Astrocyte of the cerebellum (primary cell): ENCODE measurements at regions not wholly inside any gene's neighbourhood (a gene's known extent, or its start where the extent isn't known, plus 50 kb on each side); places are given as distances from the start of the nearest gene placed in this dataset.
"Not testable (repeated sequence)": the region's sequence is repeated elsewhere in the genome, so short reads cannot be mapped to it uniquely, and the experiment has no call there.

ENCODE experiments used
- DNase-seq: peaks from one replicate; pipeline ENCODE4 v3.0.0-alpha.2; 2011; ENCODE audit warnings: low read depth
- H3K4me3 ChIP-seq: 2 replicates; pipeline ENCODE4 v1.5.1; 2011; ENCODE audit warnings: mild to moderate bottlenecking, low read depth, low read length, moderate library complexity
- in situ Hi-C: cut with HindIII; loops from 2 replicates; pipeline ENCODE4 v1.10.0; 2017; ENCODE audit warnings: low sequenced_read_pairs
- TF ChIP-seq, protein P1 (sequence below): IDR thresholded peaks from 2 replicates; pipeline ENCODE4 v1.5.1; 2012; ENCODE audit warnings: low read length, low read depth, moderate library complexity, mild to moderate bottlenecking; ENCODE audit errors: missing control alignments

DNA sequence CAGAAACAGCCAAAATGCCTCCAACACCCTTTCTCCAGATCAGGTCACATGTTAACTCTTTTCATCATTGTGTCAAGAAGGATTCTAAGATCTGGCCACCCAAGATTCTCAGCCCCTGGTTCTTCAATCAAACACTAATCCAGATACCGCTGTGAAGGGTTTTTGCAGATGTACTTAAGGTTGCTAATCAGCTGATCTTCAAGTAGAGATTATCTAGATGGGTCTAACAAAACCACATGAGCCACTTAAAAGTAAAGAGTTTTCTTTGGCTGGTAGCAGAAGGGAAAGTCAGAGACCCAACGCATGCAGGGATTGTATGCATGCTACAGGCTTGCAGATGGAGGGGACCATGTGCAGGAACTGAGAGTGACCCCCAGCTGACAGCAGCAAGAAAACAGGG, 267.9 kb downstream of the CDK5RAP2 start:
- TF ChIP-seq, protein P1, sequence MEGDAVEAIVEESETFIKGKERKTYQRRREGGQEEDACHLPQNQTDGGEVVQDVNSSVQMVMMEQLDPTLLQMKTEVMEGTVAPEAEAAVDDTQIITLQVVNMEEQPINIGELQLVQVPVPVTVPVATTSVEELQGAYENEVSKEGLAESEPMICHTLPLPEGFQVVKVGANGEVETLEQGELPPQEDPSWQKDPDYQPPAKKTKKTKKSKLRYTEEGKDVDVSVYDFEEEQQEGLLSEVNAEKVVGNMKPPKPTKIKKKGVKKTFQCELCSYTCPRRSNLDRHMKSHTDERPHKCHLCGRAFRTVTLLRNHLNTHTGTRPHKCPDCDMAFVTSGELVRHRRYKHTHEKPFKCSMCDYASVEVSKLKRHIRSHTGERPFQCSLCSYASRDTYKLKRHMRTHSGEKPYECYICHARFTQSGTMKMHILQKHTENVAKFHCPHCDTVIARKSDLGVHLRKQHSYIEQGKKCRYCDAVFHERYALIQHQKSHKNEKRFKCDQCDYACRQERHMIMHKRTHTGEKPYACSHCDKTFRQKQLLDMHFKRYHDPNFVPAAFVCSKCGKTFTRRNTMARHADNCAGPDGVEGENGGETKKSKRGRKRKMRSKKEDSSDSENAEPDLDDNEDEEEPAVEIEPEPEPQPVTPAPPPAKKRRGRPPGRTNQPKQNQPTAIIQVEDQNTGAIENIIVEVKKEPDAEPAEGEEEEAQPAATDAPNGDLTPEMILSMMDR = no peak
- DNase-seq = no peak
- no peak overlapping the region for H3K4me3 ChIP-seq
- in situ Hi-C loops = no loop called here

DNA sequence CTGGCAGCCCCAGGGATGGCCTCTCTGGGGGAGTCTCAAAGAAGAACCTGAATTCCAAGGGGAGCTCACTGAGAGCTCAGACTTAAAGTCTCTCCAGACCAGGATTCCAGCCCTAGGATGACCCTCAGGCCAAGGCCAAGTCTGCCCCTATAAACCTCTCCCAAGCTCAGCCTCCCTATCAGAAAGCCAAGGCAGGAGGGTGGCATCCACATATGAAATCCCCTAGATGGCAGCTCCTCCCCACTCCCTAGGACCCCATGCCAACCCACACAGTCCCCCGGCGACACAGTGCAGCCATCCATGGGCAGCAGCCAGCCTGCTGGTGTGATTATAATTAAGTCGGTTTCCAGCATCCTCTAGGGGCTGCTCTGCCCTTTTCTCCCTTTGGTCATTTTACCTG, 269.9 kb downstream of the CDK5RAP2 start:
- in situ Hi-C loops = no loop called here
- H3K4me3 ChIP-seq = no peak overlapping the region
- TF ChIP-seq, protein P1 = no peak
- DNase-seq = no peak

DNA sequence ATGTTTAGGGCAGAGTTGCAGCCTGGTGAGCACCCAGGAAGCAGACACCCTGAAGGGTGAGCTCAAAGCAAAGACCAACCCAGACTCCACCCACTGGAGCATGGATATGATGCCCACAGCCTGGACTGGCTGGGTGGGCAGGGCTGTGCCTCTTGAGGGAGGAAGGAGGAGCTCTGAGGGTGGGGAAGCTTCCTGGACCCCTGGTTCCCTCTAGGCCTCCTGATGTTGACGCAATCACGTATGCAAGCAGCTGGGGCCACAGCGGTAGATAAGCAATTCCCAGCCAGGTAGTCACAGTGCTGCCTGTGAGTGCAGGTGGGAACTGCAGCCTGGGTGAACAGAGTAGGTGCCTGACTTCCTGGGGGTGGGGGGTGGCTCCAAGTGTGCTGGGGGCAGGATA, 271.5 kb downstream of the CDK5RAP2 start:
- H3K4me3 ChIP-seq = no peak overlapping the region
- DNase-seq = no peak
- in situ Hi-C loops = no loop called here
- TF ChIP-seq, protein P1 = no peak

DNA sequence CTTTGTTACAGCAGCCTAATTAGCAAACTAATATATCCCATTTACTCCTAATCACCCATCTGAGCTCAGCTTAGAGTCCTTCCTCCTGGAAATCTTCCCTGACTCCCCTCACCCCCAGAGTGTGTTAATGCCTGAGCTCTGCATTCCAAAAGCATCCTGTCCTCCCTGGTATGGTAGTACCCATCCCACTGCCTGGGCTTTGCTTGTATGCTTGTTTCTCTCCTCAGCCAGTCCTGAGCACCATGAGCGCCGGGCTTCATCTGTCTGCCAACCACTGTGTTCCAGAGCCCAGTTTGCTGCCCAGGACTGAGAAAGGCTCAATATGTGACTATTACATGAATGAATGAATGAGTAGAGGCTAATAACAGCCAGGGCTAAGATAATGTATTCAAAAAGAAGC, 272.4 kb downstream of the CDK5RAP2 start:
- TF ChIP-seq, protein P1 = no peak
- no peak for DNase-seq
- no peak overlapping the region for H3K4me3 ChIP-seq
- in situ Hi-C loops = no loop called here

DNA sequence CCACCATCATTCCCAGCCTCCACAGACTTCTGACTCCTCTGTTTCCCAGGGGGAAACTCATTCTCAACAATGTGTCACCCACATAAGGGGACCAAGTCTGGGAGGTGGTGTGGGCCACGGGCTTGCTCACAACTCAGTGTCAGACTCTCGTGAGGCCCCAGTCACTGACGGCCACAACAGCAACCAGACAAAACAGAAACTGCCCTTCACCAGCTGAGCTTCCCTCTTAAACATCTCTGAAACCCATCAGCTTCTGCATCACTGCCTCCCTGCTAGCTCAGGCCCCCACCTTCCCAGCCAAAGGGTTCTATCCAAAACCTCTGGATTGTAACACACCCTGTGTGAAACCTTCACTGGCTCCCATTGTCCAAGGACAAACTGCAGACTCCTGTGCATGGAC, 273.4 kb downstream of the CDK5RAP2 start:
- H3K4me3 ChIP-seq = no peak overlapping the region
- TF ChIP-seq, protein P1 = no peak
- in situ Hi-C loops = no loop called here
- DNase-seq = no peak

DNA sequence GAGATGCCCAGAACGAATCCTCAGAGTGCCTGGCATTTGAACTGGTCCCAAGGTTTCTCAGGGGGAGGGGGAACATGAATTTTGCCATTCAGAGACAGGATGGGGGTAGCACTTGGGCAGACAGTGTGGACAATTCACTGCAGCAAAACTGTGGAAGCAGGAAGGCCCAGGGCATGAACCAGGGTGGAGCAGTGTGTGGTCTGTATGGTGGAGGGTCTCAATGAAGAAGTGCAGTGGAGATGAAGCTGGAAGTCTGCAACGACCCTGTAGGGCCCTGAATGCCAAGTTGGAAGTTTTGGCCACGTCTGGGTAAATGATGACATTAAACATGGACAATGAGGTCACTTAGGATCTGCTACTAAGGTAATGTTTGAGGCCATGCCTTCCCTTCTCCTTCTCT, 273.9 kb downstream of the CDK5RAP2 start:
- in situ Hi-C loops = no loop called here
- no peak overlapping the region for H3K4me3 ChIP-seq
- TF ChIP-seq, protein P1 = no peak
- no peak for DNase-seq

DNA sequence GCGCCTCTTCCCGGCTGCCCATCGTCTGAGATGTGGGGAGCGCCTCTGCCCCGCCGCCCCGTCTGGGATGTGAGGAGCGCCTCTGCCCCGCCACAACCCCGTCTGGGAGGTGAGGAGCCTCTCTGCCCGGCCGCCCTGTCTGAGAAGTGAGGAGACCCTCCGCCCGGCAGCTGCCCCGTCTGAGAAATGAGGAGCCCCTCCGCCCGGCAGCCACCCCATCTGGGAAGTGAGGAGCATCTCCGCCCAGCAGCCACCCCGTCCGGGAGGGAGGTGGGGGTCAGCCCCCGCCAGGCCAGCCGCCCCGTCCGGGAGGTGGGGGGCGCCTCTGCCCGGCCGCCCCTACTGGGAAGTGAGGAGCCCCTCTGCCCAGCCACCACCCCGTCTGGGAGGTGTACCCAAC, 275.1 kb downstream of the CDK5RAP2 start:
- H3K4me3 ChIP-seq, in situ Hi-C loops, DNase-seq: not testable (repeated sequence)
